Nucleus accumbens (tissue), 56 donors: ENCODE measurements at regions not wholly inside any gene's neighbourhood (a gene's known extent, or its start where the extent isn't known, plus 50 kb on each side); places are given as distances from the start of the nearest gene placed in this dataset.
"Not testable (repeated sequence)": the region's sequence is repeated elsewhere in the genome, so short reads cannot be mapped to it uniquely, and the experiment has no call there.

ENCODE experiments used
- DNase-seq, 56 donors: peaks; one replicate each; lab custom pipeline; 2025; lab: John Stamatoyannopoulos, UW

GRCh38 chr21:14688936-14689335 is 142.8 kb upstream of the SAMSN1 start:
- no peak for DNase-seq

- no peak for DNase-seq
Observed at GRCh38 chr21:14688412-14688811, 142.3 kb upstream of the SAMSN1 start.

DNA sequence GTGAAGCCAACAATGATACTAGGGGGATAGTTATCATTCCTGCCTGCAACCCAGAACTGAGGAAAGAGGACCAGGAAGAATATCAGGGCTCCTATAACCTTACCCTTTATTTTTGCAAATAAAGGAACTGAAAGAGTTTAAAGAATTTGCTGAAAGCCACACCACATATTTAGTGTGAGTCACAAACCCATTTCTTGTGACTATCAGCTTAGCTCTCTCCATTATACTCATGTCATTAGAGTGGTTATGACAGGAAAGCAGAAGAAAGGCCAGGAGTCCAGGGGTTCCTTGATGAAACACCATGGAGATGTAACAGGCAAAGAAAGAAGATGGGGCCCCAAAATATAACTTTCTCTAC is 141.1 kb upstream of the SAMSN1 start:
- no peak for DNase-seq

DNA sequence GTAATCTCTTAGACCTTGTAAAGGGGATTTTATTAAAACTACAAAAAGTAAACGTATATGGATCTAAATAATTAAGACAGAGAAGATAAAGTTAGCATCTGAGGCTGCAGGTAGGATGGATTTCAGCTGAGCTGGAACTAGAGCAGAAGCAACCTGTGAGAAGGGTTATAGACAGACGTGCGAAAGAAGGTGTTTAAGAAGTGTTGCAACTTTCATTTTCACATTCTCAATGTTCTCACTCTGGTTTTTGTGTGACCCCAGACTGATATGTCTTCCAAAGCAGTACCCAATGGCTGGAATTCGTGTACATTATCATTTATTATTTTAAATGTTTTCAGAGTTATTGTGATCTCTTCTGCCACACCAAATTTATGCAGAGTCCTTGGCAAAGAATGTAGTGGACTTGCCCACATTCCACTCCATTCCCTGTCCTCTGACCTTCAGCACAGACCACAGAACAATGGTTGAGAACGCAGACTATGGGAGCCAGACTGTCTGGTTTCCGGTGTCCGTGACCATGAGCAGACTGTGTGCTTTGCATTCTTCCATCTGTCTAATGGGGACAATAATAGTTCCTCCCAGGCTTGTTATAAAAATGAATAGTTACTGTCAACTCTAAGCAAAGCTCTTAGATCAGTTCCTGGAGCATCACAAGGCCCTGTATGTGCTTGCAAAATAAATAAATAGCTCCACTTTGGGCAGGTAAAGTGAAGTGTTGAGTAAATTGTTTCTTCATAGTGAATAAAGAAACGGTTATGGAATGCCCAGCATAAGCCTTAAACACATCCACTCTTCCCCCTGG is 140.6 kb upstream of the SAMSN1 start:
- peak in 3 of 56 donors; percentile 2 for DNase-seq

- no peak for DNase-seq
Observed at GRCh38 chr21:14685568-14685967, 139.5 kb upstream of the SAMSN1 start.

- DNase-seq = no peak
Observed at GRCh38 chr21:14684071-14684470, 138.0 kb upstream of the SAMSN1 start.

DNA sequence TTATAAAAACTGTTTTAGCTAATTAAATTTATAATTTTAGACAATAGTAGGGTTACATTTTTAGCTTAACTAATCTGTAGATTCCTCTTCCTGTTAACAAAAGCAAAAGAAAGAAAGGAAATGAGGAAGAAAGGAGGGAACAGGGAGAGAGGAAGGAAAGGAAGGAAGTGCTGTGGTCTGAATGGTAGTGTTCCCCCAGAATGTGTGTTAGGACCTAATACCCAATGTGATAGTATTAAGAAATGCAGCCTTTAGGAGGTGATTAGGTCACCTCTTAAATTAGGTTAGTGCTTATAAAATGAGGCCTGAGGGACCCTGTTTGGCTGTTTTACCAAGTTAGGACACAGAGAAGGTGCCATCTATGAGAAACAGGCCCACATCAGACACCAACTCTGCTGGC is 136.9 kb upstream of the SAMSN1 start:
- DNase-seq = no peak

GRCh38 chr21:14678973-14679574 is 133.0 kb upstream of the SAMSN1 start:
- DNase-seq = no peak

GRCh38 chr21:14677639-14678179 is 131.6 kb upstream of the SAMSN1 start:
- no peak for DNase-seq

DNA sequence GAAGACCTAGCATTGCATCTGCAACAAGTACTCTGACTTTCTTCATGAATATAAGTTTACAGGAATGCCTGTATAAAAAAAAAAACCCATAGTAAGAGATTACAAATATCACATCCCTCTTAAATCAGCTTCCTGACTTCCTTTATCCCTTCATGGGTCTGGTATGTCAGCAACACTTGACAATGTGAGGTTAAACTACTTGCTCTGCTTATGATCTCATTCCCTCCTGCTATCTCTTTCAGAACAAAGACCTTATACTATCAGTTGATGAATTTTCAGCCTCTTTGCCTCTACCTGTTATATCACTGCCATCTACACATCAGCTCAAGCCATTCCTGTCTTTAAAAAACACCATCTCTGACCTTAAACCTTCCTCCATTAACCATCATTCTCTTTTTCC is 130.9 kb upstream of the SAMSN1 start:
- DNase-seq = no peak

- no peak for DNase-seq
Observed at GRCh38 chr21:14675774-14676530, 129.8 kb upstream of the SAMSN1 start.

- no peak for DNase-seq
Observed at GRCh38 chr21:14673649-14674048, 127.5 kb upstream of the SAMSN1 start.

DNA sequence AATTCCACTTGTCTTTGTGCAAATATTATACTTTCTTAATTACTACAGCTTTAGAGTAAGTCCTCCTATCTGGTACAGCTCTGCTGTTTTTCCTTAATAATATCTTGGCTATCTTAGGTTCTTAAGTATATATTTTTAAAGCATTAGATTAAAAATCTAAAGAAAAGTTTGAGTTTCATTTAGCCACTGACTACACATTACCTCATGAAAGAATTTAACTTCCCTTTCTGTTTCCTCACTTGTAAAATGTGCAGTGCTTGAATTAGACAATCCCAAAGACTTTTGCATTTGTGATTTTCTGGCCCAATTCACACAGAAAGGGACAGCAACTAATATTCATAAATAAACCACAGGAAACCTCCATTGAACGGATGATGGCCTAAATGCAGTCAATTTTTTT is 126.4 kb upstream of the SAMSN1 start:
- DNase-seq = no peak

- no peak for DNase-seq
Observed at GRCh38 chr21:14670409-14670808, 124.3 kb upstream of the SAMSN1 start.

- DNase-seq = not testable (repeated sequence)
Observed at GRCh38 chr21:14669092-14669491, 123.0 kb upstream of the SAMSN1 start.

DNA sequence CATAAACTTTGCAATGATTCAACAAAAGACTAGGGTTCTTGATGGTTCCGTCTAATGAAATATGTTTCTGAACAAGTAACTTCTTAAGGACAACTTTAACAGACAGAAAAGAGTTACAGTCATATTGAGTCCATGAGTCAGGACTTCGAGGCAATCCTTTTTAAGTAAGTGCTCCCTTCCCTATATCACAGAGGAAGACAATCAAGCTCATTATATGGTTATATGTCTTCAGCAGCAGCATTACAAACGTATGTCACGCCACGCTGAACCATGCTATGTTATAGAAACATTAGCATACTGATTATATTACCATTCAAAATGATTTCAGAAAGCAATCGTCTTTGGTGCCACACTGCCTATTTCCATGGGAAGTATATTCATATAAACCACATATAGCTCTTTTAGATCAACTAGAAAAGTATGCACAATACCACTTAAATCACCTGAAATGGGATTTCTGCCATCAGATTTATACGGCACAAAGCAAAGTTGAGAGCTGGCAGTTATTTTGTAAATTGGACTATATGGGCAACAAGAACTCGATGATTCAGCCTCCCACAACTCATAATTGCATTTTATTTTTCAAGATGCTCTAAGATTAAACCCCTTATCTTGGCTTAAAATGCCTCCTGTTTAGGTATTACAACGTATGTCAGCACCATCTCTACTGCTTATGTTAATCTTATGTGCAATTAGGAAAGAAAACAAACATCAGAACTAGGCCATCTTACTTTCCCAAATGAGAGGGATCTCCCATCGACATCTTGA is 111.3 kb upstream of the SAMSN1 start:
- DNase-seq = no peak

GRCh38 chr21:14646893-14647292 is 100.8 kb upstream of the SAMSN1 start:
- DNase-seq = no peak

GRCh38 chr21:14645702-14646101 is 99.6 kb upstream of the SAMSN1 start:
- DNase-seq = no peak

- DNase-seq = no peak
Observed at GRCh38 chr21:14632359-14632758, 86.2 kb upstream of the SAMSN1 start.

- no peak for DNase-seq
Observed at GRCh38 chr21:14630556-14631069, 84.5 kb upstream of the SAMSN1 start.
